Loucy (cell line): ENCODE measurements at regions not wholly inside any gene's neighbourhood (a gene's known extent, or its start where the extent isn't known, plus 50 kb on each side); places are given as distances from the start of the nearest gene placed in this dataset.

Experiments
- CTCF ChIP-seq: fragments of 200-600 bp; sonication (generic); conservative IDR thresholded peaks from 2 replicates; pipeline ENCODE4 v1.5.1; 2014; ENCODE audit warnings: mild to moderate bottlenecking, antibody characterized with exemption, low read length
- EZH2phosphoT487 ChIP-seq: fragments of 200-600 bp; IDR thresholded peaks from 2 replicates; pipeline ENCODE4 v1.6.1; 2018; ENCODE audit warnings: antibody characterized with exemption, mild to moderate bottlenecking, moderate library complexity, borderline replicate concordance

GRCh38 chrX:39619182-39620009, 478.4 kb downstream of the BCOR start:
- TF ChIP-seq CTCF (no peak), EZH2phosphoT487 (no peak)
